ENCODE measurements at regions not wholly inside any gene's neighbourhood (a gene's known extent, or its start where the extent isn't known, plus 50 kb on each side); places are given as distances from the start of the nearest gene placed in this dataset.

- no peak for DNase-seq
Measured at GRCh38 chr2:37870829-37871228, 54.3 kb upstream of the RMDN2 start.

- no peak for DNase-seq
Measured at GRCh38 chr2:37871456-37872191, 53.5 kb upstream of the RMDN2 start.

GRCh38 chr2:37872192-37872750 lies 52.8 kb upstream of the RMDN2 start:
- DNase-seq, result no peak

GRCh38 chr2:37873229-37873628 lies 51.9 kb upstream of the RMDN2 start:
- no peak for DNase-seq

- DNase-seq, result no peak
Measured at GRCh38 chr2:37873749-37874330, 51.2 kb upstream of the RMDN2 start.

- DNase-seq, result no peak
Measured at GRCh38 chr2:37874470-37874869, 50.6 kb upstream of the RMDN2 start.
